ENCODE measurements at regions not wholly inside any gene's neighbourhood (a gene's known extent, or its start where the extent isn't known, plus 50 kb on each side); places are given as distances from the start of the nearest gene placed in this dataset.

DNA sequence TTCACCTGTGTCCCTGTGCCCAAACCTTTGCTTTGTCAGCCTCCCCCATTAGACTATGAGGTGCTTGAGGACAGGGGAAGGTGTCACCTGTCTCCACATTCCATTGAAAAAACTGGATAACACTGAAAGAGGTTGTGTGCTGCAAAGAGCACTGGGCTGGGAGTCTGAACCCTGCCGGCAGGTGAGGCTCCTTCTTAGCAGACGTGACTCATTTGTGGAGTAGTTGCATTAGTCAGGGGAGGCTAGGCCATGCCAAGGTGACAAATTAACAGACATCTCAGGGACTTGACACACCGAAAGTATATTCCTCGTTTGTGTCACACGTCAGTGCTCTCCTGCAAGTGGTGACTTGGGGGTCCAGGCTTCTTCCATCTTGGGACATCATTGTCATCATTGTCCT is 95.9 kb upstream of the STX18 start:
- no peak for DNase-seq (ENCODE audit: low read depth)

GRCh38 chr4:4633431-4633830 is 91.6 kb upstream of the STX18 start:
- DNase-seq (ENCODE audit: low read depth) = no peak

- DNase-seq (ENCODE audit: low read depth) = no peak
Measured at GRCh38 chr4:4631150-4631549, 89.3 kb upstream of the STX18 start.

GRCh38 chr4:4627906-4628305 is 86.1 kb upstream of the STX18 start:
- no peak for DNase-seq (ENCODE audit: low read depth)

GRCh38 chr4:4627111-4627510 is 85.3 kb upstream of the STX18 start:
- DNase-seq (ENCODE audit: low read depth) = no peak

DNA sequence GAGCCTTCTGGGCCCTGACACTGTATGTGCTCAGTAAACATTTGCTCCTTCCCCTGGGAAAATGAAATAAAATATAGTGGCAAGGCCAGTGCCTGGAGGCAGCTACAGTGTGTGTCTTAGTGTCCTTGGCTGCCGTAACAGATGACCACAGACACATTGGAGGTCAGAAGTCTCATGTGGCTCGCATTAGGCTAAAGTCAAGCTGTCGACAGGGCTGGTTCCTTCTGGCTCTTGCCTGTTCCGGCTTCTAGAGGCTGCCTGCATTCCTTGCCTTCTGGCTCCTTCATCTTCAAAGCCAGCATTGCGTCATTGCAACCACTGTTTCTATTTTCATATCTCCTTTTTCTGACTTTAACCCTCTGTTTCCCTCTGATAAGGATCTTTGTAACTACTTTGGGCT is 83.6 kb upstream of the STX18 start:
- DNase-seq (ENCODE audit: low read depth) = peak; percentile 73

- DNase-seq (ENCODE audit: low read depth) = no peak
Measured at GRCh38 chr4:4624276-4624897, 82.5 kb upstream of the STX18 start.

GRCh38 chr4:4619821-4620220 is 78.0 kb upstream of the STX18 start:
- no peak for DNase-seq (ENCODE audit: low read depth)

GRCh38 chr4:4618847-4619246 is 77.0 kb upstream of the STX18 start:
- no peak for DNase-seq (ENCODE audit: low read depth)

- DNase-seq (ENCODE audit: low read depth) = peak; percentile 58
Measured at GRCh38 chr4:4614925-4615678, 73.3 kb upstream of the STX18 start.

DNA sequence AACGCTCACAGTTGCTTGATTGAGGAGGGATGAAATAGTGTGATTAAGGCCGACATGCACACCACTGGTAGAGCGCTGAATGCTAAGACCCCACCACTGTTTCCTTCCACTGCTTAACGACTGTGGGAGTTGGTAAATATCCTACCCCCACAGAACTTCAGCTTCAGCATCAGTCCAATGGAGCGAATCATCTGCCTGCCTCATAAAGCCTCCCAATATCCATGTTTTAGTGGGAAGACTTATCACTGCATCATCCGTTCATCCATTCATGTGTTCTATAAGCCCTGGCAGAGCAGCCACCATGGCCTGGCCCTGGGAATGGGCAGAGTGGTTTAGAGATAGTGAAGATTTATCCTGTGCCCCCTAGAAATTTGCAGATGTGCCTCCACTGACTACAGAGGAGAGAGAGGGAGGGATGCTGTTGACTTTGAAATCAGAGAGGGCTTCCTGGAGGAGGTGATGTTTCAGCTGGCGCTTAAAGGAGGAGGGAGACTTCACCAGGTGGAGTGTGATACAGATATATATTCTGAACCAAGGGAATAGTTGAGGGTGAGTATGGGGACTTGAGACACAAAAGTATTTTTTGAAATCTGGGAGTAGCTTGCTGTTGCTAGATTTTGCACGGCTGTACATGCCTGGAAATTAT is 71.9 kb upstream of the STX18 start:
- no peak for DNase-seq (ENCODE audit: low read depth)

- no peak for DNase-seq (ENCODE audit: low read depth)
Measured at GRCh38 chr4:4613126-4613465, 71.2 kb upstream of the STX18 start.

- no peak for DNase-seq (ENCODE audit: low read depth)
Measured at GRCh38 chr4:4610672-4611071, 68.8 kb upstream of the STX18 start.

DNA sequence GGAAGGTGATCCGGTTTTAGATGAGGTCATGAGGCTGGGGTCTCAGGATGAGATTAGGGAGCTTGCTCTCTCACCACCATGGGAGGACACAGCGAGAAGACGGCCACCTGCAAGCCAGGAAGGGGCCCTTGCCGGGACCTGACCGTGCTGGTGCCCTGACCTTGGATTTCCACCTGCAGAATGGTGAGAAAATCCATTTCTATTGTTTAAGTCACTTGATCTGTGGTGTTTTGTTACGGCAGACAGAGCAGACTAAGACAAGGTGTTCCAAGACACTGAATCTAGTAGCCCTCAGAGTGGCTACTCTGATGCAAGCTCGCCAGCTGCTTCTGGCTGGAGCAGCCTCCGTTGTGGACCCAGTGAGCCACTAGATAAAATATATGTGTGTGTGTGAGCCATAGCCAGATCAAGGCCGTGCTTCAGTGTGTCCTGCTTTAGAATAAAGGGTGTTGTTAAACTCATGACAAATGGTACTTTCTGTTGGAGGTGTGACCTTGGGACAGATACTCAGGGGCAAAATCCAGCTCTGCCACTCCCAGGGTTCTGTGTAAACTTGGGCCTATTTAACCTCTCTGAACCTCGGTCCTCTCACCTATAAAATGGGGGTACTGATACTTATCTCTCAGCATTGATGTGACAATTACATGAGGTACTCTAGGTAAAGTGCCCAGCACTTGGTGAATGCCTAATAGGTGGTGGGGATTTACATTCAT is 67.9 kb upstream of the STX18 start:
- DNase-seq (ENCODE audit: low read depth) = no peak

GRCh38 chr4:4608214-4608537 is 66.3 kb upstream of the STX18 start:
- no peak for DNase-seq (ENCODE audit: low read depth)

DNA sequence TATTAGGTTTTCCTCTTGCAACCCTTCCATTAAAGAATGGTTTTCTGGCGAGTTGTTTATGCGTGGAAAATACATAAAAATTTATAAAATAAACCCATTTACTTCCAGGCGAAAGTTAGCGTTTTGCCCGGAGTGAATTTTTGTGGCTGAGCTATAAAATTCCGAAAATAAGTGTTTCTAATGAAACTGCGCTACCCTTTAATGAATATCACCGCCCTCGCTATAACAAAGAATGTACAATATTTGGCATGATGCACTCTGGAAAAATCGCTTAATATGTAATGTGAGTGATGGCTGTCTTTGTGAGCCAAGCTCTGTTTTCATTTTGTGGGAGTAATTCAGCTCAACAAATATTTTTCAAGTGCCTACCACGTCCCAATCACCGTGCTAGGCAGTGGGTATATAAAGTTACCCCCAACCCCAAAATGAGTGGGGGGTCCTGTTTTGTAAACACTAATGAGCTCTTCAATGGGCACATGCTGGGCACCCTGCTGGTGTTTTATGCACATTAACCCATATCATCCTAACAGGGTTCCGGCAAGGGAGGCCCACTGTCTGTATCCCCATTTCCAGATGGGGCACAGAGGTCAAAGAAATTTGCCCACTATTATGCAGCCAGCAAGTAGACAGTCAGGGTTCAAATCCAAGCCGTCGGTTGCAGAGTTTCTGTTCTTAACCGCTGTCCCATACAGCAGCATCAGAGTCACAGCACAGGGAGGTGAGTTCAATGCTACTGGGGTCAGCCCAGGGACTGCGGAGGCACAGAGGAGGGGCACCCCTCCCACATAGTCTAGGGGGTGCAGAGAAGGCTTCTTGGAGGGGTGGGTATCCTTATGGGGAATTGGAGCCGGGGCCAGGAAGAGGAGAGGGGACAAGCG is 65.7 kb upstream of the STX18 start:
- no peak for DNase-seq (ENCODE audit: low read depth)

- no peak for DNase-seq (ENCODE audit: low read depth)
Measured at GRCh38 chr4:4606321-4606720, 64.5 kb upstream of the STX18 start.

- DNase-seq (ENCODE audit: low read depth) = no peak
Measured at GRCh38 chr4:4605849-4606248, 64.0 kb upstream of the STX18 start.

GRCh38 chr4:4603592-4603991 is 61.7 kb upstream of the STX18 start:
- DNase-seq (ENCODE audit: low read depth) = no peak

DNA sequence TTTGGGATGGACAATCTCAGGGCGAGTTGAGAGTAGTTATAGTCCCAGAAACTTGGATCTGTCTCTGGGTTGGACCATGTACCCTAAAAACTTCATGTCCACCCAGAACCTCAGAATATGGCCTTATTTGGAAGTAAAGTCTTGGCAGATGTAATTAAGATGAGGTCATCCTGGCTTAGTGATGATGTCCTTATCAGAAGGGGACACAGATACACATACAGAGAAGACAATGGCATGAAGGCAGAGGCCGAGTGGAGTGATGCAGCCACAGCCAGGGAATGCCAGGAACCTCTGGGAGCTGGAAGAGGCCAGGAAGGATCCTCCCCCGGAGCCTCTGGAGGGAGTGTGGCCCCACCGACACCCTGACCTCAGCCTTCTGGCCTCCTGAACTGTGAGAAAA is 61.2 kb upstream of the STX18 start:
- DNase-seq (ENCODE audit: low read depth) = no peak

DNA sequence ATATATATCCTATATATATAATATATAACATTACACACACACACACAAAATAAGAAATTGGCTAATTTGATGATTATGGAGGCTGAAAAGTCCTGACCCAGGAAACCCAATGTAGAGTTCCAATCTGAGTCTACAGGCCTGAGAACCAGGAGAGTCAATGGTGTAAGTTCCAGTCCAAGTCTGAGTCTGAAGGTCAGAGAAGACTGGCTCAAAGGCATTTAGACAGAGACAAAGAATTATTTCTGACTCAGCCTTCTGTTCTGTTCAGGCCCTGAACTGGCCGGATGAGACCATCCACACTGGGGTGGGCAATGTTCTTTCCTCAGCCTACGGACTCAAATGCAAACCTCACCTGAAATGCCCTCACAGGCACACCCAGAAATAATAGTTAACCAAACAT is 60.6 kb upstream of the STX18 start:
- DNase-seq (ENCODE audit: low read depth) = no peak

DNA sequence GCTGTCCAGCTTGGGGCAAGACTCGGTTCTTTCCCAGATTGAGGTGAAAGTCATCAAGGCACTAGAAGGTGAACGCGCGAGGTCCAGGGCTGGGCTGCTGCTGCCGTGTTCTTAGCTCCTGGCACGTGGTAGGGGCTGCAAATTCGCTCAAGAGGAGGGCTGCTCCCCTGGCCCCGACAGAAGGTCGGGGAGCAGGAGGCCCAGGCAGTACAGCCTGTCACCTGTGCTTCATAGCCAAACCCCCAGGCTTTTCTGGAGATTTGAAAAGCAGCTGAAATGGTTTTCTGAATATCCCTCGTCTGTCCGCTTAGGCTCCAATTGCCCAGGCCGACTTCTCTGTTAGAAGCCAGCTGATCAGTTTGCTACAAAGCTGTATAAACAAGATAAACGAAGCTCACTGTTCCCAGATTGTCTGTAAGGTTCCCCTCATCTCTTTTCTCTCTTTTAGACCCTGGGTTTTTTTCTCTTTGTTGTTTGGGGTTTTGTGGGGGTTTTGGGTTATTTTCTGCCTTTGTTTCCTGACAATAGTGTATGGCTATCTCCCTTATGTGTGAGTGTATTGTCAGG is 60.0 kb upstream of the STX18 start:
- no peak for DNase-seq (ENCODE audit: low read depth)
